ENCODE measurements at regions not wholly inside any gene's neighbourhood (a gene's known extent, or its start where the extent isn't known, plus 50 kb on each side); places are given as distances from the start of the nearest gene placed in this dataset.

DNA sequence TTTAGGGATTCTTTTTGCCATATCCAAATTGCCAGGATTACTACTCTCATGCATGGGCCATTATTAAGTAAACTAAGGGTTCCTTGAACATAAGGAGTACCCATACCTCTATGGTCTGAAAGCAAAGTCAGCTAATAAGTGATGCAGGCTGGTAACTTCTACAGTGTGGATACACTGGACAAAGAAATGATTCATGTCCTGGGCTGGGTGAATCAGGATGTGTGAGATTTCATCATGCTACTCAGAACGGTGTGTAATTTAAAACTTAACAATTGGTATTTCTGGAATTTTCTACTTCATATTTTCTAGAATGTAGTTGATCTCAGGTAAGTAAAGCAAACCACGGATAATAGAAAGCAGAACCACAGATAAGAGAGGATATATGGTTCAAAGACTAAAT, 428.8 kb downstream of the CHSY3 start:
- no peaks in the 10 kb centered on the region for H3K9me3 ChIP-seq (ENCODE audit: control insufficient read depth, insufficient read depth, low read depth, low read length)
- no peak overlapping the region for H3K27ac ChIP-seq (ENCODE audit: extremely low read depth, low read depth, low read length)
- ChIA-PET POLR2A (no interaction called here), CTCF (no interaction called here)
- H3K4me1 ChIP-seq (ENCODE audit: control insufficient read depth, insufficient read depth, low read length): no peaks in the 10 kb centered on the region
- H3K36me3 ChIP-seq (ENCODE audit: control insufficient read depth in 2 of 2, insufficient read depth in 1 of 2, low read length in 2 of 2): no peaks in the 10 kb centered on the region
- H3K4me3 ChIP-seq (ENCODE audit: low read depth, low read length): no peak overlapping the region
- no peak for TF ChIP-seq KLF10 (tag by site-specific recombination; IDR thresholded peaks at IDR 0.05)
- TF ChIP-seq ZFP3 (tag by site-specific recombination; IDR thresholded peaks at IDR 0.05; ENCODE audit: low read depth): no peak
- TF ChIP-seq, protein P1, sequence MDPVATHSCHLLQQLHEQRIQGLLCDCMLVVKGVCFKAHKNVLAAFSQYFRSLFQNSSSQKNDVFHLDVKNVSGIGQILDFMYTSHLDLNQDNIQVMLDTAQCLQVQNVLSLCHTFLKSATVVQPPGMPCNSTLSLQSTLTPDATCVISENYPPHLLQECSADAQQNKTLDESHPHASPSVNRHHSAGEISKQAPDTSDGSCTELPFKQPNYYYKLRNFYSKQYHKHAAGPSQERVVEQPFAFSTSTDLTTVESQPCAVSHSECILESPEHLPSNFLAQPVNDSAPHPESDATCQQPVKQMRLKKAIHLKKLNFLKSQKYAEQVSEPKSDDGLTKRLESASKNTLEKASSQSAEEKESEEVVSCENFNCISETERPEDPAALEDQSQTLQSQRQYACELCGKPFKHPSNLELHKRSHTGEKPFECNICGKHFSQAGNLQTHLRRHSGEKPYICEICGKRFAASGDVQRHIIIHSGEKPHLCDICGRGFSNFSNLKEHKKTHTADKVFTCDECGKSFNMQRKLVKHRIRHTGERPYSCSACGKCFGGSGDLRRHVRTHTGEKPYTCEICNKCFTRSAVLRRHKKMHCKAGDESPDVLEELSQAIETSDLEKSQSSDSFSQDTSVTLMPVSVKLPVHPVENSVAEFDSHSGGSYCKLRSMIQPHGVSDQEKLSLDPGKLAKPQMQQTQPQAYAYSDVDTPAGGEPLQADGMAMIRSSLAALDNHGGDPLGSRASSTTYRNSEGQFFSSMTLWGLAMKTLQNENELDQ (tag by site-specific recombination; IDR thresholded peaks at IDR 0.05; ENCODE audit: low read depth): no peak
- TF ChIP-seq, protein P2, sequence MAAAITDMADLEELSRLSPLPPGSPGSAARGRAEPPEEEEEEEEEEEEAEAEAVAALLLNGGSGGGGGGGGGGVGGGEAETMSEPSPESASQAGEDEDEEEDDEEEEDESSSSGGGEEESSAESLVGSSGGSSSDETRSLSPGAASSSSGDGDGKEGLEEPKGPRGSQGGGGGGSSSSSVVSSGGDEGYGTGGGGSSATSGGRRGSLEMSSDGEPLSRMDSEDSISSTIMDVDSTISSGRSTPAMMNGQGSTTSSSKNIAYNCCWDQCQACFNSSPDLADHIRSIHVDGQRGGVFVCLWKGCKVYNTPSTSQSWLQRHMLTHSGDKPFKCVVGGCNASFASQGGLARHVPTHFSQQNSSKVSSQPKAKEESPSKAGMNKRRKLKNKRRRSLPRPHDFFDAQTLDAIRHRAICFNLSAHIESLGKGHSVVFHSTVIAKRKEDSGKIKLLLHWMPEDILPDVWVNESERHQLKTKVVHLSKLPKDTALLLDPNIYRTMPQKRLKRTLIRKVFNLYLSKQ (tag by site-specific recombination; IDR thresholded peaks at IDR 0.05; ENCODE audit: borderline replicate concordance): no peak

DNA sequence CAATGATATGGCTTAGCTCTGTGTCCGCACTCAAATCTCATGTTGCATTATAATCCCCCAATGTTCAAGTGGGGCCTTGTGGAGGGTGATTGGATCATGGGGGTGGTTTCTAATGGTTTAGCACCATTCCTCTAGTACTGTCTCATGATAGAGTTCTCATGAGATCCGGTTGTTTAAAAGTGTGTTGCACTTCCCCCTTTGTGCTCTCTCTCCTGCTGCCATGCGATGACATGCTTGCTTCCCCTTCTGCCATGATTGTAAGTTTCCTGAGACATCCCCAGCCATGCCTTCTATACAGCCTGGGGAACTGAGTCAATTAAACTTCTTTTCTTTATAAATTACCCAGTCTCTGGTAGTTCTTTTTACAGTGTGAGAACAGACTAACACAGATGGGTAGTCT, 427.1 kb downstream of the CHSY3 start:
- ChIA-PET CTCF (no interaction called here), POLR2A (no interaction called here)
- no peaks in the 10 kb centered on the region for H3K4me1 ChIP-seq (ENCODE audit: control insufficient read depth, insufficient read depth, low read length)
- TF ChIP-seq FEZF1 (tag by site-specific recombination; IDR thresholded peaks at IDR 0.05): no peak
- no peak for TF ChIP-seq ZNF514 (tag by site-specific recombination; IDR thresholded peaks at IDR 0.05)
- no peak overlapping the region for H3K4me3 ChIP-seq (ENCODE audit: low read depth, low read length)
- H3K36me3 ChIP-seq (ENCODE audit: control insufficient read depth in 2 of 2, insufficient read depth in 1 of 2, low read length in 2 of 2): no peaks in the 10 kb centered on the region
- H3K9me3 ChIP-seq (ENCODE audit: control insufficient read depth, insufficient read depth, low read depth, low read length): no peaks in the 10 kb centered on the region
- no peak overlapping the region for H3K27ac ChIP-seq (ENCODE audit: extremely low read depth, low read depth, low read length)

DNA sequence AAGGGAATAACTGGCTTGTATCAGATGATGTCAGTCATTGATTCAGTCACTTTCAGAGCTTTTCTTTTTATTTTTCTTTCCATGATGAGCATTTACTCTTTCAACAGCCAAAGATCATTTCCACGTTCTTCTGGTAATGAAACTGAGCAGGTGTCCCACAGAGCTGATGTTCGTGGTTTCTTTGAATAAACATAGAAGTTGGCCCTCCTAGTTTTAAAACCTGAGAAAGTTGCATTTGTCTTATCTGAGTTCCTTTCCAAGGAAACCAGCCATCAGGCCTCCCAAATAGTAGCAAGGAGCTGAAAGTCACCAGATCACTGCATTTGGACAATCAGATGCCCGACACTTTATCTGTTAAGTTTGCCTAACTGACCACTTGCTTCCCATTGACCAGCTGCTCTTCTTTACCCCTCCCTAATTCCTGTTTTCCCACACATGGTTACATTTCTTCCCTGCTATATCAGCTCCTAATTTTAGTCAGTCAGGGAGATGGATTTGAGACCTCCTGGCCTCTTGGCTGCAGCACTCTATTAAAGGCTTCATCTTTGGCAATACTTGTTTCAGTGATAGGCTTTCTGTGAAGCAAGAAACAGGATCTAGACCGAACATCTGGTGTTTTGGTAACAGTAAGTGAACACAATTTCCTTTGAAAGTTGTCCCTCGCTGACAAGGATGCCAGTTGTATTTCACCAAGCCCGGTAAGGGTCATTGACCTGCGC, 420.8 kb downstream of the CHSY3 start:
- ChIA-PET CTCF (no interaction called here), POLR2A (no interaction called here)
- Histone ChIP-seq H3K9me3 (ENCODE audit: control insufficient read depth, insufficient read depth, low read depth, low read length) (no peaks in the 10 kb centered on the region), H3K27ac (ENCODE audit: extremely low read depth, low read depth, low read length) (no peak overlapping the region), H3K4me1 (ENCODE audit: control insufficient read depth, insufficient read depth, low read length) (no peaks in the 10 kb centered on the region), H3K4me3 (ENCODE audit: low read depth, low read length) (no peak overlapping the region), H3K36me3 (ENCODE audit: control insufficient read depth in 2 of 2, insufficient read depth in 1 of 2, low read length in 2 of 2) (no peaks in the 10 kb centered on the region)
- TF ChIP-seq, protein P3, sequence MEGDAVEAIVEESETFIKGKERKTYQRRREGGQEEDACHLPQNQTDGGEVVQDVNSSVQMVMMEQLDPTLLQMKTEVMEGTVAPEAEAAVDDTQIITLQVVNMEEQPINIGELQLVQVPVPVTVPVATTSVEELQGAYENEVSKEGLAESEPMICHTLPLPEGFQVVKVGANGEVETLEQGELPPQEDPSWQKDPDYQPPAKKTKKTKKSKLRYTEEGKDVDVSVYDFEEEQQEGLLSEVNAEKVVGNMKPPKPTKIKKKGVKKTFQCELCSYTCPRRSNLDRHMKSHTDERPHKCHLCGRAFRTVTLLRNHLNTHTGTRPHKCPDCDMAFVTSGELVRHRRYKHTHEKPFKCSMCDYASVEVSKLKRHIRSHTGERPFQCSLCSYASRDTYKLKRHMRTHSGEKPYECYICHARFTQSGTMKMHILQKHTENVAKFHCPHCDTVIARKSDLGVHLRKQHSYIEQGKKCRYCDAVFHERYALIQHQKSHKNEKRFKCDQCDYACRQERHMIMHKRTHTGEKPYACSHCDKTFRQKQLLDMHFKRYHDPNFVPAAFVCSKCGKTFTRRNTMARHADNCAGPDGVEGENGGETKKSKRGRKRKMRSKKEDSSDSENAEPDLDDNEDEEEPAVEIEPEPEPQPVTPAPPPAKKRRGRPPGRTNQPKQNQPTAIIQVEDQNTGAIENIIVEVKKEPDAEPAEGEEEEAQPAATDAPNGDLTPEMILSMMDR (tag by site-specific recombination; IDR thresholded peaks at IDR 0.05): no peak
- TF ChIP-seq ZNF311 (tag by site-specific recombination; IDR thresholded peaks at IDR 0.05; ENCODE audit: borderline replicate concordance) (no peak), ZXDB (tag by site-specific recombination; IDR thresholded peaks at IDR 0.05) (no peak)
- TF ChIP-seq, protein P4, sequence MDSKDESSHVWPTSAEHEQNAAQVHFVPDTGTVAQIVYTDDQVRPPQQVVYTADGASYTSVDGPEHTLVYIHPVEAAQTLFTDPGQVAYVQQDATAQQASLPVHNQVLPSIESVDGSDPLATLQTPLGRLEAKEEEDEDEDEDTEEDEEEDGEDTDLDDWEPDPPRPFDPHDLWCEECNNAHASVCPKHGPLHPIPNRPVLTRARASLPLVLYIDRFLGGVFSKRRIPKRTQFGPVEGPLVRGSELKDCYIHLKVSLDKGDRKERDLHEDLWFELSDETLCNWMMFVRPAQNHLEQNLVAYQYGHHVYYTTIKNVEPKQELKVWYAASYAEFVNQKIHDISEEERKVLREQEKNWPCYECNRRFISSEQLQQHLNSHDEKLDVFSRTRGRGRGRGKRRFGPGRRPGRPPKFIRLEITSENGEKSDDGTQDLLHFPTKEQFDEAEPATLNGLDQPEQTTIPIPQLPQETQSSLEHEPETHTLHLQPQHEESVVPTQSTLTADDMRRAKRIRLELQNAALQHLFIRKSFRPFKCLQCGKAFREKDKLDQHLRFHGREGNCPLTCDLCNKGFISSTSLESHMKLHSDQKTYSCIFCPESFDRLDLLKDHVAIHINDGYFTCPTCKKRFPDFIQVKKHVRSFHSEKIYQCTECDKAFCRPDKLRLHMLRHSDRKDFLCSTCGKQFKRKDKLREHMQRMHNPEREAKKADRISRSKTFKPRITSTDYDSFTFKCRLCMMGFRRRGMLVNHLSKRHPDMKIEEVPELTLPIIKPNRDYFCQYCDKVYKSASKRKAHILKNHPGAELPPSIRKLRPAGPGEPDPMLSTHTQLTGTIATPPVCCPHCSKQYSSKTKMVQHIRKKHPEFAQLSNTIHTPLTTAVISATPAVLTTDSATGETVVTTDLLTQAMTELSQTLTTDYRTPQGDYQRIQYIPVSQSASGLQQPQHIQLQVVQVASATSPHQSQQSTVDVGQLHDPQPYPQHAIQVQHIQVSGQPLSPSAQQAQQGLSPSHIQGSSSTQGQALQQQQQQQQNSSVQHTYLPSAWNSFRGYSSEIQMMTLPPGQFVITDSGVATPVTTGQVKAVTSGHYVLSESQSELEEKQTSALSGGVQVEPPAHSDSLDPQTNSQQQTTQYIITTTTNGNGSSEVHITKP (tag by site-specific recombination; IDR thresholded peaks at IDR 0.05): no peak
- TF ChIP-seq, protein P5, sequence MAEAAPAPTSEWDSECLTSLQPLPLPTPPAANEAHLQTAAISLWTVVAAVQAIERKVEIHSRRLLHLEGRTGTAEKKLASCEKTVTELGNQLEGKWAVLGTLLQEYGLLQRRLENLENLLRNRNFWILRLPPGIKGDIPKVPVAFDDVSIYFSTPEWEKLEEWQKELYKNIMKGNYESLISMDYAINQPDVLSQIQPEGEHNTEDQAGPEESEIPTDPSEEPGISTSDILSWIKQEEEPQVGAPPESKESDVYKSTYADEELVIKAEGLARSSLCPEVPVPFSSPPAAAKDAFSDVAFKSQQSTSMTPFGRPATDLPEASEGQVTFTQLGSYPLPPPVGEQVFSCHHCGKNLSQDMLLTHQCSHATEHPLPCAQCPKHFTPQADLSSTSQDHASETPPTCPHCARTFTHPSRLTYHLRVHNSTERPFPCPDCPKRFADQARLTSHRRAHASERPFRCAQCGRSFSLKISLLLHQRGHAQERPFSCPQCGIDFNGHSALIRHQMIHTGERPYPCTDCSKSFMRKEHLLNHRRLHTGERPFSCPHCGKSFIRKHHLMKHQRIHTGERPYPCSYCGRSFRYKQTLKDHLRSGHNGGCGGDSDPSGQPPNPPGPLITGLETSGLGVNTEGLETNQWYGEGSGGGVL (tag by site-specific recombination; IDR thresholded peaks at IDR 0.05): no peak
